Breast epithelium (tissue), 3 donors: ENCODE measurements at regions not wholly inside any gene's neighbourhood (a gene's known extent, or its start where the extent isn't known, plus 50 kb on each side); places are given as distances from the start of the nearest gene placed in this dataset.
"Not testable (repeated sequence)": the region's sequence is repeated elsewhere in the genome, so short reads cannot be mapped to it uniquely, and the experiment has no call there.

Experiments
- POLR2A ChIP-seq: fragments of 450-650 bp; IDR thresholded peaks from one replicate; pipeline ENCODE4 v1.6.1; 2016; ENCODE audit warnings: antibody characterized with exemption, mild to moderate bottlenecking, moderate library complexity
- TF ChIP-seq, protein P1 (sequence below), 3 donors: fragments of 450-650 bp; IDR thresholded peaks; one replicate each; pipeline ENCODE4 v1.5.1; 2016 to 2017; ENCODE audit warnings: antibody characterized with exemption in 3 of 3, mild to moderate bottlenecking in 3 of 3, moderate library complexity in 3 of 3

DNA sequence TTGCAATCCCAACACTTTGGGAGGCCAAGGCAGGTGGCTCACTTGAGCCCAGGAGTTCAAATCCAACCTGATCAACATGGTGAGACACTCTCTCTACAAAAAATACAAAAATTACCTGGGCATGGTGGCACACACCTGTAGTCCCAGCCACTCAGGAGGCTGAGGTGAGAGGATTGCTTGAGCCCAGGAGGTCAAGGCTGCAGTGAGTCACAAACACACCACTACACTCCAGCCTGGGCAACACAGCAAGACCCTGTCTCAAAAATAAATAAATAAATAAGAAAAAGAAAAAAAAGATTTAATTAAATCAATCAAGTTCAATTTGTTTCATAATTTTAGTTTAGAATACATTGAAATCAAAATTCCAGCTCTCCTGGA, 242.2 kb downstream of the LY86 start:
- TF ChIP-seq, protein P1, sequence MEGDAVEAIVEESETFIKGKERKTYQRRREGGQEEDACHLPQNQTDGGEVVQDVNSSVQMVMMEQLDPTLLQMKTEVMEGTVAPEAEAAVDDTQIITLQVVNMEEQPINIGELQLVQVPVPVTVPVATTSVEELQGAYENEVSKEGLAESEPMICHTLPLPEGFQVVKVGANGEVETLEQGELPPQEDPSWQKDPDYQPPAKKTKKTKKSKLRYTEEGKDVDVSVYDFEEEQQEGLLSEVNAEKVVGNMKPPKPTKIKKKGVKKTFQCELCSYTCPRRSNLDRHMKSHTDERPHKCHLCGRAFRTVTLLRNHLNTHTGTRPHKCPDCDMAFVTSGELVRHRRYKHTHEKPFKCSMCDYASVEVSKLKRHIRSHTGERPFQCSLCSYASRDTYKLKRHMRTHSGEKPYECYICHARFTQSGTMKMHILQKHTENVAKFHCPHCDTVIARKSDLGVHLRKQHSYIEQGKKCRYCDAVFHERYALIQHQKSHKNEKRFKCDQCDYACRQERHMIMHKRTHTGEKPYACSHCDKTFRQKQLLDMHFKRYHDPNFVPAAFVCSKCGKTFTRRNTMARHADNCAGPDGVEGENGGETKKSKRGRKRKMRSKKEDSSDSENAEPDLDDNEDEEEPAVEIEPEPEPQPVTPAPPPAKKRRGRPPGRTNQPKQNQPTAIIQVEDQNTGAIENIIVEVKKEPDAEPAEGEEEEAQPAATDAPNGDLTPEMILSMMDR (IDR thresholded peaks at IDR 0.05), result not testable (repeated sequence)
- TF ChIP-seq POLR2A, result not testable (repeated sequence)
